MM.1S (cell line): ENCODE measurements at regions not wholly inside any gene's neighbourhood (a gene's known extent, or its start where the extent isn't known, plus 50 kb on each side); places are given as distances from the start of the nearest gene placed in this dataset.

Source experiments
- DNase-seq: peaks from one replicate; pipeline ENCODE4 v3.0.0-alpha.2; 2015
- H2AFZ ChIP-seq: fragments of 300-600 bp; sonication (generic); 2 replicates; pipeline ENCODE4 v1.6.0; 2016; ENCODE audit warnings: antibody characterized with exemption, low read length
- H3F3A ChIP-seq: fragments of 300-600 bp; sonication (generic); 2 replicates; pipeline ENCODE4 v1.6.1; 2016; ENCODE audit warnings: mild to moderate bottlenecking, antibody characterized with exemption, low read length, moderate library complexity, mixed read lengths; ENCODE audit not compliant: insufficient read depth
- H3K27ac ChIP-seq: fragments of 300-600 bp; sonication (generic); 2 replicates; pipeline ENCODE4 v1.5.1; 2016; ENCODE audit warnings: mild to moderate bottlenecking, low read length
- H3K27me3 ChIP-seq: fragments of 300-600 bp; sonication (generic); replicated peaks from 2 replicates; pipeline ENCODE4 v1.6.0; 2016; ENCODE audit warnings: low read length; ENCODE audit not compliant: insufficient read depth
- H3K36me3 ChIP-seq: fragments of 300-600 bp; sonication (generic); replicated peaks from 2 replicates; pipeline ENCODE4 v1.6.1; 2016; ENCODE audit warnings: mild to moderate bottlenecking, low read length, mixed read lengths; ENCODE audit not compliant: insufficient read depth
- H3K4me1 ChIP-seq: fragments of 300-600 bp; sonication (generic); 2 replicates; pipeline ENCODE4 v1.6.1; 2016; ENCODE audit warnings: low read length, mixed read lengths
- H3K4me2 ChIP-seq: fragments of 300-600 bp; sonication (generic); 2 replicates; pipeline ENCODE4 v1.6.0; 2016; ENCODE audit warnings: low read depth, low read length
- H3K4me3 ChIP-seq: fragments of 300-600 bp; sonication (generic); 2 replicates; pipeline ENCODE4 v1.5.1; 2016; ENCODE audit warnings: low read length, mixed read lengths
- H3K79me2 ChIP-seq: fragments of 300-600 bp; sonication (generic); 2 replicates; pipeline ENCODE4 v1.6.1; 2016; ENCODE audit warnings: mixed run types, low read length, mixed read lengths
- H3K9ac ChIP-seq: fragments of 300-600 bp; sonication (generic); 2 replicates; pipeline ENCODE4 v1.6.1; 2016; ENCODE audit warnings: low read length, mixed read lengths
- H3K9me2 ChIP-seq: fragments of 300-600 bp; sonication (generic); replicated peaks from 2 replicates; pipeline ENCODE4 v1.6.1; 2016; ENCODE audit warnings: mild to moderate bottlenecking, low read length, mixed read lengths; ENCODE audit not compliant: insufficient read depth
- H3K9me3 ChIP-seq: fragments of 300-600 bp; sonication (generic); replicated peaks from 2 replicates; pipeline ENCODE4 v1.6.1; 2016; ENCODE audit warnings: mild to moderate bottlenecking, low read length, mixed read lengths; ENCODE audit not compliant: insufficient read depth
- H4K20me1 ChIP-seq: fragments of 300-600 bp; sonication (generic); 2 replicates; pipeline ENCODE4 v1.6.1; 2016; ENCODE audit warnings: mild to moderate bottlenecking, low read length, moderate library complexity, mixed read lengths; ENCODE audit not compliant: insufficient read depth
- EZH2 ChIP-seq: fragments of 300-600 bp; sonication (generic); optimal IDR thresholded peaks from 2 replicates; pipeline ENCODE3; 2017; ENCODE audit warnings: low read depth, mild to moderate bottlenecking, antibody characterized with exemption, low read length, mixed read lengths
- EZH2phosphoT487 ChIP-seq: fragments of 300-600 bp; sonication (generic); IDR thresholded peaks from 2 replicates; pipeline ENCODE4 v1.6.1; 2018; ENCODE audit warnings: antibody characterized with exemption, low read length
- TF ChIP-seq, protein P1 (sequence below): fragments of 300-600 bp; sonication (generic); IDR thresholded peaks from 2 replicates; pipeline ENCODE4 v1.5.1; 2016; ENCODE audit warnings: antibody characterized with exemption, low read length, mixed read lengths

- no peaks in the 10 kb centered on the region for H3K9me2 ChIP-seq
- peak; percentile 85 for DNase-seq
Observed at GRCh38 chr10:3873728-3874461, 88.9 kb upstream of the KLF6 start.

DNA sequence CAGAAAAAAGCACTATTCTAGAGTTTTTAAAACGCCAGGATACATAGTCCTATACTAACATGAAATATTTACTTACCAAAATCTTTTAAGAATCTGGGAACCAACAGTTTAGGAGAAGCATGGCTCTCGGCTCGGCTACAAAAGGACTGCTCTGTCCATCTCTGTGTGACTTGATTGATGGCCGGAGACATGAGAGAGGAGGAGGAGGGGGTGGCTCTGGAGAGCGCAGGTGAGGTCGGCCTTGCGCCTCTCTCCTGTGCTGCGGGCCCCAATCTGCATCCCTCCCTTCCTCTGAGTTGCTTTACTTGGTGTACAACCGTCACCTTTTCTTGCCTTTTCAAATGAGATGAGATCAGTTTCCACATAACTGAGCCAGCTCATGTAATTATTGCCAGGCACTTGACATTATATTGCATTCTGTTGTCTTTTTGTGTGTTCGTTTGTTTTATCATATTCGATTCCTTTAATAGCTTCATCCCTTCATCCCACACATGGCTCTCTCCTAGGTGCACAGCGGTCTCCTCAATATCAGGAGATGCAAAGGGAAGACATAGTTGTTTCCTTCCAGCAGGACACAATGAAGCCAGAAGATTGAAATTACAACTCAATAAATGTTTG, 87.8 kb upstream of the KLF6 start:
- Histone ChIP-seq H3K4me2 (no peak overlapping the region), H3K27ac (peak overlapping the region; percentile 98; the same call in 1 of the 2 replicates), H3K36me3 (no peaks in the 10 kb centered on the region), H3K4me3 (no peak overlapping the region), H3K4me1 (peaks cover 55% of the 10 kb centered on the region), H3K9me2 (no peaks in the 10 kb centered on the region), H2AFZ (no peak overlapping the region), H3K9ac (0 out of 2 replicates have a peak overlapping the region, but pooled peaks have one; percentile 47), H4K20me1 (no peaks in the 10 kb centered on the region), H3K27me3 (no peaks in the 10 kb centered on the region), H3K79me2 (no peaks in the 10 kb centered on the region), H3K9me3 (no peaks in the 10 kb centered on the region), H3F3A (peaks cover 27% of the 10 kb centered on the region)
- DNase-seq = no peak
- no peak for TF ChIP-seq EZH2
- TF ChIP-seq, protein P1, sequence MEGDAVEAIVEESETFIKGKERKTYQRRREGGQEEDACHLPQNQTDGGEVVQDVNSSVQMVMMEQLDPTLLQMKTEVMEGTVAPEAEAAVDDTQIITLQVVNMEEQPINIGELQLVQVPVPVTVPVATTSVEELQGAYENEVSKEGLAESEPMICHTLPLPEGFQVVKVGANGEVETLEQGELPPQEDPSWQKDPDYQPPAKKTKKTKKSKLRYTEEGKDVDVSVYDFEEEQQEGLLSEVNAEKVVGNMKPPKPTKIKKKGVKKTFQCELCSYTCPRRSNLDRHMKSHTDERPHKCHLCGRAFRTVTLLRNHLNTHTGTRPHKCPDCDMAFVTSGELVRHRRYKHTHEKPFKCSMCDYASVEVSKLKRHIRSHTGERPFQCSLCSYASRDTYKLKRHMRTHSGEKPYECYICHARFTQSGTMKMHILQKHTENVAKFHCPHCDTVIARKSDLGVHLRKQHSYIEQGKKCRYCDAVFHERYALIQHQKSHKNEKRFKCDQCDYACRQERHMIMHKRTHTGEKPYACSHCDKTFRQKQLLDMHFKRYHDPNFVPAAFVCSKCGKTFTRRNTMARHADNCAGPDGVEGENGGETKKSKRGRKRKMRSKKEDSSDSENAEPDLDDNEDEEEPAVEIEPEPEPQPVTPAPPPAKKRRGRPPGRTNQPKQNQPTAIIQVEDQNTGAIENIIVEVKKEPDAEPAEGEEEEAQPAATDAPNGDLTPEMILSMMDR = no peak
- no peak for TF ChIP-seq EZH2phosphoT487

More at GRCh38 chr10:3873728-3874461, 88.9 kb upstream of the KLF6 start:
- Histone ChIP-seq H3K4me2 (peak overlapping the region; percentile 69), H3K4me1 (peaks cover 48% of the 10 kb centered on the region), H3F3A (peaks cover 27% of the 10 kb centered on the region), H4K20me1 (no peaks in the 10 kb centered on the region), H3K9me3 (no peaks in the 10 kb centered on the region), H3K36me3 (no peaks in the 10 kb centered on the region), H3K79me2 (no peaks in the 10 kb centered on the region), H3K9ac (peak overlapping the region; percentile 91), H2AFZ (no peak overlapping the region), H3K27ac (peak overlapping the region; percentile 98), H3K27me3 (no peaks in the 10 kb centered on the region), H3K4me3 (no peak overlapping the region)
- no peak for TF ChIP-seq EZH2phosphoT487
- TF ChIP-seq EZH2 = no peak
- TF ChIP-seq, protein P1 = no peak

- Histone ChIP-seq H3K9me3 (no peaks in the 10 kb centered on the region), H3K4me2 (no peak overlapping the region), H3K4me3 (no peak overlapping the region), H3K27me3 (no peaks in the 10 kb centered on the region), H3K9ac (no peak overlapping the region), H3K36me3 (no peaks in the 10 kb centered on the region), H3K4me1 (peaks cover 48% of the 10 kb centered on the region), H3K9me2 (no peaks in the 10 kb centered on the region), H4K20me1 (no peaks in the 10 kb centered on the region), H3K79me2 (no peaks in the 10 kb centered on the region), H3K27ac (no peak overlapping the region), H3F3A (peaks cover 26% of the 10 kb centered on the region), H2AFZ (no peak overlapping the region)
- no peak for TF ChIP-seq EZH2phosphoT487
- TF ChIP-seq, protein P1 = no peak
- no peak for TF ChIP-seq EZH2
- no peak for DNase-seq
Observed at GRCh38 chr10:3871424-3871996, 86.5 kb upstream of the KLF6 start.
